ENCODE measurements at regions not wholly inside any gene's neighbourhood (a gene's known extent, or its start where the extent isn't known, plus 50 kb on each side); places are given as distances from the start of the nearest gene placed in this dataset.

- H3K4me1 ChIP-seq (ENCODE audit: control insufficient read depth, insufficient read depth, low read length, unreplicated experiment), result no peaks in the 10 kb centered on the region
- H3K27me3 ChIP-seq (ENCODE audit: insufficient read depth, low read length), result peaks cover 5% of the 10 kb centered on the region; the same call in 1 of the 2 replicates
- no peak overlapping the region for H3K4me3 ChIP-seq (ENCODE audit: low read depth, low read length)
- no peak overlapping the region for H3K27ac ChIP-seq (ENCODE audit: low read depth, low read length)
- H3K36me3 ChIP-seq (ENCODE audit: insufficient read depth, low read length), result no peaks in the 10 kb centered on the region
- H2AFZ ChIP-seq (ENCODE audit: low read length, unreplicated experiment), result no peak overlapping the region
- no peaks in the 10 kb centered on the region for H3K79me2 ChIP-seq (ENCODE audit: control insufficient read depth, insufficient read depth, low read length, unreplicated experiment)
Measured at GRCh38 chr1:18010945-18011344, 96.7 kb upstream of the IGSF21 start.

GRCh38 chr1:18011703-18012102 is 95.9 kb upstream of the IGSF21 start:
- H3K27me3 ChIP-seq (ENCODE audit: insufficient read depth, low read length), result peaks cover 6% of the 10 kb centered on the region; the same call in 1 of the 2 replicates
- H3K4me3 ChIP-seq (ENCODE audit: low read depth, low read length), result no peak overlapping the region
- no peaks in the 10 kb centered on the region for H3K36me3 ChIP-seq (ENCODE audit: insufficient read depth, low read length)
- H3K4me1 ChIP-seq (ENCODE audit: control insufficient read depth, insufficient read depth, low read length, unreplicated experiment), result no peaks in the 10 kb centered on the region
- H3K79me2 ChIP-seq (ENCODE audit: control insufficient read depth, insufficient read depth, low read length, unreplicated experiment), result no peaks in the 10 kb centered on the region
- H3K27ac ChIP-seq (ENCODE audit: low read depth, low read length), result no peak overlapping the region
- no peak overlapping the region for H2AFZ ChIP-seq (ENCODE audit: low read length, unreplicated experiment)

GRCh38 chr1:18012686-18013085 is 94.9 kb upstream of the IGSF21 start:
- H3K27me3 ChIP-seq (ENCODE audit: insufficient read depth, low read length), result peaks cover 11% of the 10 kb centered on the region; the same call in 1 of the 2 replicates
- no peak overlapping the region for H2AFZ ChIP-seq (ENCODE audit: low read length, unreplicated experiment)
- no peak overlapping the region for H3K4me3 ChIP-seq (ENCODE audit: low read depth, low read length)
- no peaks in the 10 kb centered on the region for H3K36me3 ChIP-seq (ENCODE audit: insufficient read depth, low read length)
- H3K4me1 ChIP-seq (ENCODE audit: control insufficient read depth, insufficient read depth, low read length, unreplicated experiment), result no peaks in the 10 kb centered on the region
- H3K79me2 ChIP-seq (ENCODE audit: control insufficient read depth, insufficient read depth, low read length, unreplicated experiment), result no peaks in the 10 kb centered on the region
- H3K27ac ChIP-seq (ENCODE audit: low read depth, low read length), result no peak overlapping the region

- Histone ChIP-seq H3K4me3 (ENCODE audit: low read depth, low read length) (no peak overlapping the region), H3K27ac (ENCODE audit: low read depth, low read length) (no peak overlapping the region), H3K27me3 (ENCODE audit: insufficient read depth, low read length) (peaks cover 11% of the 10 kb centered on the region; the same call in 1 of the 2 replicates), H3K79me2 (ENCODE audit: control insufficient read depth, insufficient read depth, low read length, unreplicated experiment) (no peaks in the 10 kb centered on the region), H3K4me1 (ENCODE audit: control insufficient read depth, insufficient read depth, low read length, unreplicated experiment) (no peaks in the 10 kb centered on the region), H3K36me3 (ENCODE audit: insufficient read depth, low read length) (no peaks in the 10 kb centered on the region), H2AFZ (ENCODE audit: low read length, unreplicated experiment) (no peak overlapping the region)
Measured at GRCh38 chr1:18013216-18013615, 94.4 kb upstream of the IGSF21 start.

DNA sequence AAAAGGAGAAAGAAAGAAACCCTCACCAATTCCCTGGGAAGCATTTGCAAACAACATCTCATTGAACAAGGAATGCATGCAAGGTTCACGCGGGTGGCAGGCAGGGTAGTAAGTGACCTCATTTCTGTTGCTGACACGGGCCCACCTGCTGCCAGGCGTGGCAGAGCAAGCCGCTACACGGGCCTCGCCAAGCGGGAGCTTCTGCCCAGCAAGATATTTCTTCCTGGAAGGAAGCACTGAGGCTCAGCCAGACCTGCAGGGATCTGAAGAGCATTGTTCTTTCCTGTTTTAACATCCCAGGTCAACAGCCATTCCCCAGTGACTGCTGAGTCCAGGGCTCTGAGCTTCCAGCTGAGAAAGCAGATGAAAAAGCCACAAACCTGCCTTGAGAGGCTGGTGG is 91.9 kb upstream of the IGSF21 start:
- peaks cover 11% of the 10 kb centered on the region; the same call in 1 of the 2 replicates for H3K27me3 ChIP-seq (ENCODE audit: insufficient read depth, low read length)
- no peaks in the 10 kb centered on the region for H3K36me3 ChIP-seq (ENCODE audit: insufficient read depth, low read length)
- no peaks in the 10 kb centered on the region for H3K4me1 ChIP-seq (ENCODE audit: control insufficient read depth, insufficient read depth, low read length, unreplicated experiment)
- no peak overlapping the region for H2AFZ ChIP-seq (ENCODE audit: low read length, unreplicated experiment)
- H3K4me3 ChIP-seq (ENCODE audit: low read depth, low read length), result no peak overlapping the region
- H3K27ac ChIP-seq (ENCODE audit: low read depth, low read length), result no peak overlapping the region
- H3K79me2 ChIP-seq (ENCODE audit: control insufficient read depth, insufficient read depth, low read length, unreplicated experiment), result no peaks in the 10 kb centered on the region

DNA sequence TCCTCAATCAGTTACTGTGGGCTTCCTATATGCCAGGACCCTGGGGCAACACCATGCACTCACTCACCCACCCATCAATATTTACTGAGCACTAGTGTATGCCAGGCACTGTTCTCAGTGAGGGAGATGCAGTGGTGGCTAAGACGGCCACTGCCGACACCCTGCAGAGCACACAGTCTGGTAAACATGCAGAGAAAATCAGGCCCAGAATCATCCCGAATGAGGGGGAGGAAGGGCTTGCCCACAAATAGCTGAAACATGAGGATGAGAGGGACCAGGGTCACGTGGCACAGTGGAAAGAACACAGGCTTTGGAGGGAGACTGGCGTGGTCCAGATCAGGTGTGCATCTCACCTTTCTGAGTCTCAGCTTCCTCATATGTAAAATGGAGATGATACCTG is 89.2 kb upstream of the IGSF21 start:
- Histone ChIP-seq H3K27me3 (ENCODE audit: insufficient read depth, low read length) (peaks cover 17% of the 10 kb centered on the region; the same call in 1 of the 2 replicates), H3K4me1 (ENCODE audit: control insufficient read depth, insufficient read depth, low read length, unreplicated experiment) (no peaks in the 10 kb centered on the region), H3K27ac (ENCODE audit: low read depth, low read length) (no peak overlapping the region), H3K4me3 (ENCODE audit: low read depth, low read length) (no peak overlapping the region), H2AFZ (ENCODE audit: low read length, unreplicated experiment) (no peak overlapping the region), H3K36me3 (ENCODE audit: insufficient read depth, low read length) (no peaks in the 10 kb centered on the region), H3K79me2 (ENCODE audit: control insufficient read depth, insufficient read depth, low read length, unreplicated experiment) (no peaks in the 10 kb centered on the region)

GRCh38 chr1:18020021-18020817 is 87.4 kb upstream of the IGSF21 start:
- H3K36me3 ChIP-seq (ENCODE audit: insufficient read depth, low read length), result no peaks in the 10 kb centered on the region
- no peak overlapping the region for H3K27ac ChIP-seq (ENCODE audit: low read depth, low read length)
- peaks cover 17% of the 10 kb centered on the region; the same call in 1 of the 2 replicates for H3K27me3 ChIP-seq (ENCODE audit: insufficient read depth, low read length)

DNA sequence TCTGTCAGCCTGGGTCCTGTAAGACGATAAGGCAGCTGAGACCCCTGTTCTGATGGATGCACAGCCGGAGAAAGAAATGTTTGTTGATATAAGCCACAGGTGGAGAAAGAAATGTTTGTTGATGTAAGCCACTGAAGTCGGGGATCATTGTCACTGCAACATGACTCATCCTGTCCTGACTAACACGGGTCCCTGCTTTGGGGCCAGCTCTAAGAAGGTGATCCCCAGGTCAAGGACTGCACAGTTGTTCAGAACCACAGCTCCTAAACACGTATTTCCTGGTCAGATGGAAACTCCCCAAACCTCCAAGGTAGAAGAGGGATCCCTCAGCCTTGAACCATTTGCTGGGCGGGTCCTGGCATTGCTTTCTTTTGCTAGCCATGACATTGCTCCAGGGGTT is 86.4 kb upstream of the IGSF21 start:
- Histone ChIP-seq H3K27ac (ENCODE audit: low read depth, low read length) (no peak overlapping the region), H2AFZ (ENCODE audit: low read length, unreplicated experiment) (no peak overlapping the region), H3K36me3 (ENCODE audit: insufficient read depth, low read length) (no peaks in the 10 kb centered on the region), H3K27me3 (ENCODE audit: insufficient read depth, low read length) (peaks cover 11% of the 10 kb centered on the region; the same call in 1 of the 2 replicates), H3K4me1 (ENCODE audit: control insufficient read depth, insufficient read depth, low read length, unreplicated experiment) (no peaks in the 10 kb centered on the region), H3K4me3 (ENCODE audit: low read depth, low read length) (no peak overlapping the region), H3K79me2 (ENCODE audit: control insufficient read depth, insufficient read depth, low read length, unreplicated experiment) (no peaks in the 10 kb centered on the region)

More at GRCh38 chr1:18020021-18020817, 87.4 kb upstream of the IGSF21 start:
- H2AFZ ChIP-seq (ENCODE audit: low read length, unreplicated experiment), result no peak overlapping the region
- no peaks in the 10 kb centered on the region for H3K4me1 ChIP-seq (ENCODE audit: control insufficient read depth, insufficient read depth, low read length, unreplicated experiment)
- no peak overlapping the region for H3K4me3 ChIP-seq (ENCODE audit: low read depth, low read length)
- H3K79me2 ChIP-seq (ENCODE audit: control insufficient read depth, insufficient read depth, low read length, unreplicated experiment), result no peaks in the 10 kb centered on the region

DNA sequence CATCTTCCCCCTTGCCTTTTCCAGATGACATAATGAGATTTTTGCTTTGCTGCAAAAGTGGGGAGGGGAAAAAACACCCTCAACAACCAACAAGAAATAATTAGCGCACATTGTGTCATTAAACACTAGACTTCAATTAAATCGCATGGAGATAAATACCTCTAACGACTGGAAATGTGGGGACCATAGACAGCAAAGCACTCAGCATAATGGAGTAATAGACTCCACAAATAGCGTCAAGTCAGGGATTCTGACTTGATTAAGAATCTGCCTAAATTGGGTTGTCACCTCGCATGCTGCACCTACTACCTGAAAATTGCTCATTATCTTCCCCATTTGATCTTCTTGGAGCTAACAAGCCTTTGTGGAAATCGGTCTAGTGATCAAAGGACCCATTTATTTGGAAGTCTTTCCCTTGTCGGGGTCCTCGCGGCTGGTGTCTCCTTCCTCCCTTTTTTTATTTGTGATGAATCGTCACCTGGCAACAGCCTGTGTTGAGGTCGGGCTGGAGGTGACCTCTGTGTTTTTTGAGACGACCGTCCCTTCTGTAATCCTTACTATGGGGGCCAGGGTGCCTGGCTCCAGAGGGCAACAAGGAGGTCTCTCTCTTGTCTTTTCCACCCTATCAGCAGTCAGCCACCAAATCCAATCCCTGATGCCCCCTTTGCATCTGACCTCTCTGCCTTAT is 75.3 kb upstream of the IGSF21 start:
- Histone ChIP-seq H3K27ac (ENCODE audit: low read depth, low read length) (no peak overlapping the region), H3K36me3 (ENCODE audit: insufficient read depth, low read length) (no peaks in the 10 kb centered on the region), H3K4me1 (ENCODE audit: control insufficient read depth, insufficient read depth, low read length, unreplicated experiment) (no peaks in the 10 kb centered on the region), H3K4me3 (ENCODE audit: low read depth, low read length) (no peak overlapping the region), H2AFZ (ENCODE audit: low read length, unreplicated experiment) (no peak overlapping the region), H3K79me2 (ENCODE audit: control insufficient read depth, insufficient read depth, low read length, unreplicated experiment) (no peaks in the 10 kb centered on the region), H3K27me3 (ENCODE audit: insufficient read depth, low read length) (no peaks in the 10 kb centered on the region; the same call in 1 of the 2 replicates)

DNA sequence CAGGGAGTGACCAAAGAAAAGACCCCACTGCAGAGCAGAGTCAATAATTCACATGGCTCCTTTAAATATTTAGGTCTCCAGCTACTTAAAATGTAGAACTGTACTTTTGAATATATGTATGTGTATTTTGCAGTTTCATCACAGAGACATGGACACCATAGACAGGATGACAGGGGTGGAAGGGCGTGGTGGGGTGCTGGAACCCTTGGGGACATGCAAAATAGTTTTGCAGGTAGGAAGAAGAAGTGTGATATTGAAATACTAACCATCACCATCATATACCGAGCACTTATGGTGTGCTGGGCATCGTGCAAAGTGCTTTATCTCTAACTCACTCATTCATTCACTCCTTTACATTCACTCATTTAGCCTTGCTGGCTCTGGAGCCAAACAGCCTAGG is 72.5 kb upstream of the IGSF21 start:
- no peak overlapping the region for H2AFZ ChIP-seq (ENCODE audit: low read length, unreplicated experiment)
- H3K27ac ChIP-seq (ENCODE audit: low read depth, low read length), result no peak overlapping the region
- H3K79me2 ChIP-seq (ENCODE audit: control insufficient read depth, insufficient read depth, low read length, unreplicated experiment), result no peaks in the 10 kb centered on the region
- H3K36me3 ChIP-seq (ENCODE audit: insufficient read depth, low read length), result no peaks in the 10 kb centered on the region
- H3K27me3 ChIP-seq (ENCODE audit: insufficient read depth, low read length), result no peaks in the 10 kb centered on the region; the same call in 1 of the 2 replicates
- H3K4me3 ChIP-seq (ENCODE audit: low read depth, low read length), result no peak overlapping the region
- H3K4me1 ChIP-seq (ENCODE audit: control insufficient read depth, insufficient read depth, low read length, unreplicated experiment), result no peaks in the 10 kb centered on the region

DNA sequence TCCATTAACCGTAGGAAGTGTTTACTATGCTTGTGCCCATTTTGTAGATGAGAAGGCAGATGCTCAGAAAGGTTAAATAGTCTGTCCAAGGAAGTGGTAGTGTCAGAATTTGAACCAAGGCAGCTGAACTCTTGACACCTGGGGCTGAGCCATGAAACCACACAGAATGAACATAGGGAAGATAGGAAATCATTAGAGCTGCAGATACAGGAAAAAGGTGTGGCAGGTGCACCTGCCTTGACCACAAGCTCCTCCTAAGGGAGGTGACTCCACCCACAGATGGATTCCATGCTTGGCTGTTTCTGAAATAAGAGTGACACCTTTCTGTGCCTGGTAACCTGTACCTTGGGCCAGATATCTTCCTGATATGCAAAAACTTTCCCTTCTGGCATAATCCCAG is 69.9 kb upstream of the IGSF21 start:
- H3K27ac ChIP-seq (ENCODE audit: low read depth, low read length), result no peak overlapping the region
- H3K36me3 ChIP-seq (ENCODE audit: insufficient read depth, low read length), result no peaks in the 10 kb centered on the region
- H3K4me3 ChIP-seq (ENCODE audit: low read depth, low read length), result no peak overlapping the region
- H3K4me1 ChIP-seq (ENCODE audit: control insufficient read depth, insufficient read depth, low read length, unreplicated experiment), result no peaks in the 10 kb centered on the region
- H3K79me2 ChIP-seq (ENCODE audit: control insufficient read depth, insufficient read depth, low read length, unreplicated experiment), result no peaks in the 10 kb centered on the region
- H3K27me3 ChIP-seq (ENCODE audit: insufficient read depth, low read length), result no peaks in the 10 kb centered on the region
- H2AFZ ChIP-seq (ENCODE audit: low read length, unreplicated experiment), result no peak overlapping the region
